MCF 10A (cell line): ENCODE measurements at regions not wholly inside any gene's neighbourhood (a gene's known extent, or its start where the extent isn't known, plus 50 kb on each side); places are given as distances from the start of the nearest gene placed in this dataset.

Experiments used
- BruUV-seq: library from RNA; stranded (reverse); fragments of 400-500 nt; replicated peaks from 2 replicates; lab custom pipeline; 2021; lab: Mats Ljungman, UMichigan
- CTCF ChIA-PET: fragments of 300-600 bp; sonication (Branson Sonifier 250); formaldehyde crosslinking; extraction: SDS; loops from one replicate; lab custom pipeline; 2021; ENCODE audit warnings: antibody characterized with exemption, inconsistent platforms; lab: Yijun Ruan, JAX
- POLR2A ChIA-PET: fragments of 300-600, 350-650 bp; sonication (Branson Sonifier 250); formaldehyde crosslinking; extraction: SDS; loops from one replicate; lab custom pipeline; 2020; ENCODE audit warnings: antibody characterized with exemption, inconsistent platforms; lab: Yijun Ruan, JAX
- DNase-seq: peaks from one replicate; pipeline ENCODE4 v3.0.0-alpha.2; 2018; ENCODE audit not compliant: unreplicated experiment
- H3K27ac Mint-ChIP-seq: one replicate; pipeline ENCODE4 v1.8.0; 2022; ENCODE audit warnings: mild to moderate bottlenecking, low read depth, mixed read lengths; ENCODE audit not compliant: unreplicated experiment
- H3K27me3 Mint-ChIP-seq: one replicate; pipeline ENCODE4 v1.8.0; 2022; ENCODE audit warnings: mixed read lengths; ENCODE audit not compliant: insufficient read depth, unreplicated experiment
- H3K36me3 Mint-ChIP-seq: one replicate; pipeline ENCODE4 v1.8.0; 2022; ENCODE audit warnings: mild to moderate bottlenecking, moderate library complexity, mixed read lengths; ENCODE audit not compliant: insufficient read depth, unreplicated experiment
- H3K4me1 Mint-ChIP-seq: one replicate; pipeline ENCODE4 v1.8.0; 2022; ENCODE audit warnings: mixed read lengths; ENCODE audit not compliant: insufficient read depth, unreplicated experiment
- H3K4me3 Mint-ChIP-seq: one replicate; pipeline ENCODE4 v1.8.0; 2022; ENCODE audit warnings: mild to moderate bottlenecking, moderate library complexity, mixed read lengths; ENCODE audit not compliant: unreplicated experiment
- H3K9me3 Mint-ChIP-seq: one replicate; pipeline ENCODE4 v1.8.0; 2022; ENCODE audit warnings: mixed read lengths; ENCODE audit not compliant: unreplicated experiment
- intact Hi-C: fragments of 100-400 bp; cut with micrococcal nuclease; formaldehyde crosslinking; loops from 2 replicates; pipeline ENCODE4 v1.14.1; 2022
- TF ChIP-seq, protein P1 (sequence below): fragments of 200-600 bp; IDR thresholded peaks from one replicate; pipeline ENCODE4 v1.8.0; 2022; ENCODE audit warnings: antibody characterized with exemption, mild to moderate bottlenecking; ENCODE audit not compliant: unreplicated experiment

DNA sequence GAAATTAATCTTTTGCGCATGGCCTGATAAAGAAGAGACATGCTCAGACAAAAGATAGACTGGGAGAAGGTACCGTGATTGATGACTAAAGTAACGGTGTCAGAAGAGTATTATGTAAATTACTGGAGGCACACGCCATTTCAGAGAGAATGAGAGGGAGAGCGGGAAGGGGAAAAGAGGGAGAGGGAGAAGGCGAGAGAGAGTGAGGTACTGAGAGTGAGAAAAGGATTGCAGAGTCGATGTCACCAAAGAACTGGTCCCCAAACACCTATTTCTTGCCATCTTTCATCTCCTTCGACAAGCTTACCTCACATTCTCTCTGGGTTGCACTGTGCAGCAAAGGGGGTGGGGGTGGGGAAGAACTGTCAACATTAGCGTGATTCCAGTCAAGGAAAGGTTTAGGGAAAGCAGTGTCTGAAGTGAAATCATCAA is 673.7 kb downstream of the BCL11A start:
- no peak overlapping the region for H3K27ac Mint-ChIP-seq
- H3K9me3 Mint-ChIP-seq: peaks cover 7% of the 10 kb centered on the region
- intact Hi-C loops: loop anchor here (10.0 kb wide), 1 partner anchor 675 kb away; the partner anchor contains the start of gene BCL11A
- H3K36me3 Mint-ChIP-seq: no peaks in the 10 kb centered on the region
- H3K4me1 Mint-ChIP-seq: peaks cover 28% of the 10 kb centered on the region
- CTCF ChIA-PET: no interaction called here
- H3K4me3 Mint-ChIP-seq: no peak overlapping the region
- TF ChIP-seq, protein P1, sequence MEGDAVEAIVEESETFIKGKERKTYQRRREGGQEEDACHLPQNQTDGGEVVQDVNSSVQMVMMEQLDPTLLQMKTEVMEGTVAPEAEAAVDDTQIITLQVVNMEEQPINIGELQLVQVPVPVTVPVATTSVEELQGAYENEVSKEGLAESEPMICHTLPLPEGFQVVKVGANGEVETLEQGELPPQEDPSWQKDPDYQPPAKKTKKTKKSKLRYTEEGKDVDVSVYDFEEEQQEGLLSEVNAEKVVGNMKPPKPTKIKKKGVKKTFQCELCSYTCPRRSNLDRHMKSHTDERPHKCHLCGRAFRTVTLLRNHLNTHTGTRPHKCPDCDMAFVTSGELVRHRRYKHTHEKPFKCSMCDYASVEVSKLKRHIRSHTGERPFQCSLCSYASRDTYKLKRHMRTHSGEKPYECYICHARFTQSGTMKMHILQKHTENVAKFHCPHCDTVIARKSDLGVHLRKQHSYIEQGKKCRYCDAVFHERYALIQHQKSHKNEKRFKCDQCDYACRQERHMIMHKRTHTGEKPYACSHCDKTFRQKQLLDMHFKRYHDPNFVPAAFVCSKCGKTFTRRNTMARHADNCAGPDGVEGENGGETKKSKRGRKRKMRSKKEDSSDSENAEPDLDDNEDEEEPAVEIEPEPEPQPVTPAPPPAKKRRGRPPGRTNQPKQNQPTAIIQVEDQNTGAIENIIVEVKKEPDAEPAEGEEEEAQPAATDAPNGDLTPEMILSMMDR: no peak
- BruUV-seq: no TSS peak
- POLR2A ChIA-PET: no interaction called here
- no peaks in the 10 kb centered on the region for H3K27me3 Mint-ChIP-seq
- DNase-seq: no peak

DNA sequence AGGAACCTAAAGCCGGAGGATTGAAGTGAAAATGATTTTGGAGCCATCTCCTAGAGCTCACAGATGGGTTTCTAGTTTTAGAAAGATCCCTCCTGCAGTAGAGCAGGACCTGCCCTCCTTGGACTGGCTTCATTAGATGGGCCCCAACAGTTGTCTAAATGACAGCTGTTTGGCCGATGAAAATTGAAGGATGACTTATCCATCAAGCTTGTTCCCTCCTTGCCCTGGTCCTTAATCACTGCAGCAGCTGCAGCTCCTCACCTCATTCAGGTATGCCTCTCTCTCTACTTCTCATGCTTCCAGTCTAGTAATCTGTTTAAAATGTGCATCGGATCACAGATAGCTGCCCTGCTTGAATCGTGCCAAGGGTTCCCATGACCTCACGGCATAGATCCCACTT is 677.6 kb downstream of the BCL11A start:
- H3K4me1 Mint-ChIP-seq: no peaks in the 10 kb centered on the region
- H3K27ac Mint-ChIP-seq: no peak overlapping the region
- intact Hi-C loops: no loop called here
- TF ChIP-seq, protein P1: no peak
- CTCF ChIA-PET: interaction anchor here (0.6 kb wide), 1 partner anchor 663 kb away, joined by 4 read pairs; no protein-coding TSS in a partner anchor
- no peak for DNase-seq
- BruUV-seq: no TSS peak
- no peaks in the 10 kb centered on the region for H3K27me3 Mint-ChIP-seq
- no peaks in the 10 kb centered on the region for H3K36me3 Mint-ChIP-seq
- POLR2A ChIA-PET: no interaction called here
- peaks cover 7% of the 10 kb centered on the region for H3K9me3 Mint-ChIP-seq
- H3K4me3 Mint-ChIP-seq: no peak overlapping the region

DNA sequence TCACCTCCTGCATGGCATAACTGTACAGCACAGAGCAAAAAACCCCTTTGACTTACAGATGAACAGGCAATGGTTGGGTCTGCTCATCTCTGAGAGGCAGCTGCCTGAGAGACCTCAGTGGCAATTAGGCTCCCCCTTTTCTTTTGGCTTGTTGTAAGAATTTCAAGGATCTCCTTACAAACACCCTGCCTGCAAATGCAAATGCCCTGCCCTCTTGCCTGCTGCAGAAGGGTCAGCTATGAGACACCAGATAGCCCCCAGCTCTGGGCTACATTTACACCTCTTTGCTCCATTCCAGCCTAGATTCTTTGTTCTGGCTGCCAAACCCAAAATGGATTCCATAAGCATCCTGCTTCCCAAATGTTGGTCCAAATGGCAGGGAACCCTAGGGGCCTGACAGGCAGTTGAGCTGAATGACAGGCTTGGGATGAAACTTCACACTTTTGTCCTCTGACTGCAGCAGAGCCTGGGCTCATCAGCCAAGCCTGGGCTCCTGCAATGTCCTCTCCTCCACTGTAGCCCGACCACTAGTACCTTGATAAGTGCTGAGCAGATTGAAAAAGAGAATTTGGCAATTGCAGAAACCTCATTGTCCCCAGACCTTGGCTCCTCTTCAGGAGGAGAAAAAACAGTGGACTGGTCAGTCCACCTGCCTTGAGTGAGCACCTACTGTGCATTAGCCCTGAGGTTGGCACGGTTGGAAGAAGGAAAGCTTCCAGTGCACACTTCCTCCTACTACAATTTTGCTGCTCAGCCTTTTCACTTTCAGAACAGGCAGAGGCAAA is 678.3 kb downstream of the BCL11A start:
- H3K9me3 Mint-ChIP-seq: peaks cover 7% of the 10 kb centered on the region
- ChIA-PET POLR2A (no interaction called here), CTCF (interaction anchor here (0.6 kb wide), 1 partner anchor 662 kb away, joined by 4 read pairs; no protein-coding TSS in a partner anchor)
- no peak overlapping the region for H3K27ac Mint-ChIP-seq
- TF ChIP-seq, protein P1: no peak
- intact Hi-C loops: no loop called here
- no peaks in the 10 kb centered on the region for H3K4me1 Mint-ChIP-seq
- H3K36me3 Mint-ChIP-seq: no peaks in the 10 kb centered on the region
- no peak overlapping the region for H3K4me3 Mint-ChIP-seq
- no TSS peak for BruUV-seq
- no peaks in the 10 kb centered on the region for H3K27me3 Mint-ChIP-seq
- no peak for DNase-seq

DNA sequence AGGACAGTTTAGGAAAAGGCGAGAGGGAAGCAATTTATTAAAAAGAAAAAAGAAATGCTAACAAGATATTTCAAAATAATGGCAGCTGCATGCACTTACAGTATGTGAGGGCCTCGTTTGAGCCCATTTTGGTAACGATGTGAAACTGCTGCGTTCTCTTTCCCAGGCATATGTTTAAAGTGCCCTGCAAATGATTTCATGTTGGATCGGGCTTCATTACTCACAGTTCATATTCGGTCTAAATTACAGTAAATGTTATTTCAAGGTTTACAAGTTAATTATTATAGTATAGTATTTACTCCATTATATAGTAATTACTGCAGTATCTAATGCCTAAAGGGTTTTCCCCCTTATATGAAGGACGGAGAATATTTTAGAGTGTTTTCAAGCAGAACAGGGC is 679.1 kb downstream of the BCL11A start:
- ChIA-PET CTCF (interaction anchor here (0.6 kb wide), 1 partner anchor 116 kb away, joined by 3 read pairs; no protein-coding TSS in a partner anchor), POLR2A (no interaction called here)
- no peak overlapping the region for H3K27ac Mint-ChIP-seq

More for the DNA sequence above, 679.1 kb downstream of the BCL11A start:
- TF ChIP-seq, protein P1: no peak
- DNase-seq: no peak
- H3K36me3 Mint-ChIP-seq: no peaks in the 10 kb centered on the region
- no TSS peak for BruUV-seq
- intact Hi-C loops: no loop called here
- no peaks in the 10 kb centered on the region for H3K27me3 Mint-ChIP-seq
- H3K4me3 Mint-ChIP-seq: no peak overlapping the region
- H3K9me3 Mint-ChIP-seq: peaks cover 1% of the 10 kb centered on the region
- H3K4me1 Mint-ChIP-seq: no peaks in the 10 kb centered on the region
